ENCODE measurements at regions not wholly inside any gene's neighbourhood (a gene's known extent, or its start where the extent isn't known, plus 50 kb on each side); places are given as distances from the start of the nearest gene placed in this dataset.
"Not testable (repeated sequence)": the region's sequence is repeated elsewhere in the genome, so short reads cannot be mapped to it uniquely, and the experiment has no call there.

DNA sequence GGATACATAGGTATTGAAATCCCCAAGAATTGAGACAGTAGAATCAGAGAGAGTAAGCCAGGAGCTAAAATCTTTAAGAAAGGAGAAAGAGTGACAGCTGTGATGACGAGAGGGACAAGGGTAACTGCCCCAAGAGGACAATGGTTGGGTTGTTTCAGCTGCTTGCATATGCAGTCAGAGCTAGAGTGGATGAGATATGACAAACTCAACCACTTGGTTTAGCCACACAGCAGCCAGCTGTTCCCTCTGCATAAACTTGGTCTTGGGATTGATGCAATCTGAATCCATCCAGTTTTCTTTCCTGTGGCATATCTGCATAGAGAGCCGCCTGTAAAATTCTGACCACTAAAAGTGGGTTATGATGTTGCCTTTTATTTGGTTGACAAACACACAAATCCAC is 100.7 kb downstream of the ZNF622 start:
- FAIRE-seq (no peak), DNase-seq (ENCODE audit: low read depth in 1 of 2, low spot score in 1 of 2) (no peak), ATAC-seq (no peak)
- Histone ChIP-seq H3K9me3 (no peaks in the 10 kb centered on the region), H3K4me1 (no peaks in the 10 kb centered on the region), H3K4me2 (no peak overlapping the region), H3K4me3 (no peak overlapping the region), H3K27ac (no peak overlapping the region)
- ChIA-PET POLR2A (no interaction called here), CTCF (interaction anchor here (0.7 kb wide), 1 partner anchor 868 kb away, joined by 3 read pairs; no protein-coding TSS in a partner anchor)
- no peak for TF ChIP-seq MAFK (IDR thresholded peaks at IDR 0.05; ENCODE audit: partially characterized antibody)
- TF ChIP-seq, protein P1, sequence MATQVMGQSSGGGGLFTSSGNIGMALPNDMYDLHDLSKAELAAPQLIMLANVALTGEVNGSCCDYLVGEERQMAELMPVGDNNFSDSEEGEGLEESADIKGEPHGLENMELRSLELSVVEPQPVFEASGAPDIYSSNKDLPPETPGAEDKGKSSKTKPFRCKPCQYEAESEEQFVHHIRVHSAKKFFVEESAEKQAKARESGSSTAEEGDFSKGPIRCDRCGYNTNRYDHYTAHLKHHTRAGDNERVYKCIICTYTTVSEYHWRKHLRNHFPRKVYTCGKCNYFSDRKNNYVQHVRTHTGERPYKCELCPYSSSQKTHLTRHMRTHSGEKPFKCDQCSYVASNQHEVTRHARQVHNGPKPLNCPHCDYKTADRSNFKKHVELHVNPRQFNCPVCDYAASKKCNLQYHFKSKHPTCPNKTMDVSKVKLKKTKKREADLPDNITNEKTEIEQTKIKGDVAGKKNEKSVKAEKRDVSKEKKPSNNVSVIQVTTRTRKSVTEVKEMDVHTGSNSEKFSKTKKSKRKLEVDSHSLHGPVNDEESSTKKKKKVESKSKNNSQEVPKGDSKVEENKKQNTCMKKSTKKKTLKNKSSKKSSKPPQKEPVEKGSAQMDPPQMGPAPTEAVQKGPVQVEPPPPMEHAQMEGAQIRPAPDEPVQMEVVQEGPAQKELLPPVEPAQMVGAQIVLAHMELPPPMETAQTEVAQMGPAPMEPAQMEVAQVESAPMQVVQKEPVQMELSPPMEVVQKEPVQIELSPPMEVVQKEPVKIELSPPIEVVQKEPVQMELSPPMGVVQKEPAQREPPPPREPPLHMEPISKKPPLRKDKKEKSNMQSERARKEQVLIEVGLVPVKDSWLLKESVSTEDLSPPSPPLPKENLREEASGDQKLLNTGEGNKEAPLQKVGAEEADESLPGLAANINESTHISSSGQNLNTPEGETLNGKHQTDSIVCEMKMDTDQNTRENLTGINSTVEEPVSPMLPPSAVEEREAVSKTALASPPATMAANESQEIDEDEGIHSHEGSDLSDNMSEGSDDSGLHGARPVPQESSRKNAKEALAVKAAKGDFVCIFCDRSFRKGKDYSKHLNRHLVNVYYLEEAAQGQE (IDR thresholded peaks at IDR 0.05), result no peak
- no peak for TF ChIP-seq MAZ (IDR thresholded peaks at IDR 0.05; ENCODE audit: borderline replicate concordance, low read depth, low read length)
- TF ChIP-seq TFCP2L1 (CRISPR knock-in tag; IDR thresholded peaks at IDR 0.05), result no peak
- TF ChIP-seq, protein P2, sequence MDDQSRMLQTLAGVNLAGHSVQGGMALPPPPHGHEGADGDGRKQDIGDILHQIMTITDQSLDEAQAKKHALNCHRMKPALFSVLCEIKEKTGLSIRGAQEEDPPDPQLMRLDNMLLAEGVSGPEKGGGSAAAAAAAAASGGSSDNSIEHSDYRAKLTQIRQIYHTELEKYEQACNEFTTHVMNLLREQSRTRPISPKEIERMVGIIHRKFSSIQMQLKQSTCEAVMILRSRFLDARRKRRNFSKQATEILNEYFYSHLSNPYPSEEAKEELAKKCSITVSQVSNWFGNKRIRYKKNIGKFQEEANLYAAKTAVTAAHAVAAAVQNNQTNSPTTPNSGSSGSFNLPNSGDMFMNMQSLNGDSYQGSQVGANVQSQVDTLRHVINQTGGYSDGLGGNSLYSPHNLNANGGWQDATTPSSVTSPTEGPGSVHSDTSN (IDR thresholded peaks at IDR 0.05), result no peak
- TF ChIP-seq, protein P3, sequence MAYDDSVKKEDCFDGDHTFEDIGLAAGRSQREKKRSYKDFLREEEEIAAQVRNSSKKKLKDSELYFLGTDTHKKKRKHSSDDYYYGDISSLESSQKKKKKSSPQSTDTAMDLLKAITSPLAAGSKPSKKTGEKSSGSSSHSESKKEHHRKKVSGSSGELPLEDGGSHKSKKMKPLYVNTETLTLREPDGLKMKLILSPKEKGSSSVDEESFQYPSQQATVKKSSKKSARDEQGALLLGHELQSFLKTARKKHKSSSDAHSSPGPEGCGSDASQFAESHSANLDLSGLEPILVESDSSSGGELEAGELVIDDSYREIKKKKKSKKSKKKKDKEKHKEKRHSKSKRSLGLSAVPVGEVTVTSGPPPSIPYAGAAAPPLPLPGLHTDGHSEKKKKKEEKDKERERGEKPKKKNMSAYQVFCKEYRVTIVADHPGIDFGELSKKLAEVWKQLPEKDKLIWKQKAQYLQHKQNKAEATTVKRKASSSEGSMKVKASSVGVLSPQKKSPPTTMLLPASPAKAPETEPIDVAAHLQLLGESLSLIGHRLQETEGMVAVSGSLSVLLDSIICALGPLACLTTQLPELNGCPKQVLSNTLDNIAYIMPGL (CRISPR knock-in tag; IDR thresholded peaks at IDR 0.05; ENCODE audit: borderline replicate concordance), result no peak
- TF ChIP-seq KDM5A (IDR thresholded peaks at IDR 0.05), result no peak
- no peak for TF ChIP-seq EP300 (IDR thresholded peaks at IDR 0.05)
- WGBS (ENCODE audit: missing lambda C conversion rate), result 0% methylated on average over 2 of the region's 2 CpGs

DNA sequence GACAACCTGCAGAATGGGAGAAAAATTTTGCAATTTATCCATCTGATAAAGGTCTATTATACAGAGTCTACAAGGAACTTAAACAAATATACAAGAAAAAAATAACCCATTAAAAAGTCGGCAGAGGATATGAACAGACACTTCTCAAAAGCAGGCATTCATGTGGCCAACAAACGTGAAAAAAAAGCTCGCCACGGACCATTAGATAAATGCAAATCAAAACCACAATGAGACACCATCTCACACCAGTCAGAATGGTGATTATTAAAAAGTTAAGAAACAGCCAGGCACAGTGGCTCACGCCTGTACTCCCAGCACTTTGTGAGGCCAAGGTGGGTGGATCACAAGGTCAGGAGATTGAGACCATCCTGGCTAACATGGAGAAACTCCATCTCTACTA is 112.2 kb downstream of the ZNF622 start:
- DNase-seq (ENCODE audit: low read depth in 1 of 2, low spot score in 1 of 2); H3K4me2 ChIP-seq; FAIRE-seq; POLR2A ChIA-PET; H3K4me1 ChIP-seq; ATAC-seq; H3K4me3 ChIP-seq; H3K9me3 ChIP-seq; H3K27ac ChIP-seq: not testable (repeated sequence)
- WGBS (ENCODE audit: missing lambda C conversion rate), result 1% methylated on average over 5 of the region's 5 CpGs
- CTCF ChIA-PET, result interaction anchor here (0.6 kb wide), 1 partner anchor 125 kb away, joined by 3 read pairs; no protein-coding TSS in a partner anchor

DNA sequence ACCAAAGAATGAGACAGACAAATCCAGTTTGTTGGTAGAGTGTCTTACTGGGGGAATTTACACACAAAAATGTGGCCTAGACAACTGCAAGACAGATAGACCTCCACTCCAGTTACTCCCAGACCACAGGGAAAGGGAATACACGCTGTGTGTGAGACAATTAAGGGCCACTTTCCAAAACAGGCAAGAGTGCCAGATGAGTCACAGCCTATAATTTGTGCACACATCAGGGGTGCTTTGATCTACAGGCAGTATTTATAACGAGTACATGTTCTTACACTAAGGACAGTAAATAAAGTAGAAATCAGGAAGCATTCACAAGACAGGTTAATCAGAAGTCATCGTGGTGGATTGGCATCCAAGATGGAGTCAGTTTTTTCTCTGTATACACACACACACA is 114.8 kb downstream of the ZNF622 start:
- CTCF ChIA-PET, result no interaction called here
- DNase-seq (ENCODE audit: low read depth in 1 of 2, low spot score in 1 of 2) (no peak), FAIRE-seq (no peak), ATAC-seq (no peak)
- H3K4me1 ChIP-seq, result no peaks in the 10 kb centered on the region
- WGBS (ENCODE audit: missing lambda C conversion rate), result 3% methylated on average over 3 of the region's 3 CpGs
- no peak overlapping the region for H3K4me2 ChIP-seq
- no peaks in the 10 kb centered on the region for H3K9me3 ChIP-seq
- TF ChIP-seq KDM1A (IDR thresholded peaks at IDR 0.05; ENCODE audit: low read depth) (no peak), ZC3H11A (IDR thresholded peaks at IDR 0.05) (no peak), JUN (IDR thresholded peaks at IDR 0.05) (no peak), ZFP36 (IDR thresholded peaks at IDR 0.05; ENCODE audit: borderline replicate concordance, partially characterized antibody) (no peak), RAD21 (conservative IDR thresholded peaks at IDR 0.05 in 1 of 2, IDR thresholded peaks at IDR 0.05 in 1 of 2) (no peak), BCL3 (IDR thresholded peaks at IDR 0.05) (no peak), HEYL (CRISPR knock-in tag; IDR thresholded peaks at IDR 0.05) (no peak), RNF2 (IDR thresholded peaks at IDR 0.05; ENCODE audit: borderline replicate concordance, low read depth) (no peak), FOSB (CRISPR knock-in tag; IDR thresholded peaks at IDR 0.05) (no peak)
- POLR2A ChIA-PET, result no interaction called here
- H3K4me3 ChIP-seq, result no peak overlapping the region
- no peak overlapping the region for H3K27ac ChIP-seq
